HG03108 (cell line): ENCODE measurements at regions not wholly inside any gene's neighbourhood (a gene's known extent, or its start where the extent isn't known, plus 50 kb on each side); places are given as distances from the start of the nearest gene placed in this dataset.
"Not testable (repeated sequence)": the region's sequence is repeated elsewhere in the genome, so short reads cannot be mapped to it uniquely, and the experiment has no call there.

Experiments
- ATAC-seq: cut with Tn5 transposase; IDR thresholded peaks from one replicate; pipeline ENCODE4 v1.9.1; 2021; ENCODE audit warnings: moderate library complexity; ENCODE audit not compliant: unreplicated experiment

DNA sequence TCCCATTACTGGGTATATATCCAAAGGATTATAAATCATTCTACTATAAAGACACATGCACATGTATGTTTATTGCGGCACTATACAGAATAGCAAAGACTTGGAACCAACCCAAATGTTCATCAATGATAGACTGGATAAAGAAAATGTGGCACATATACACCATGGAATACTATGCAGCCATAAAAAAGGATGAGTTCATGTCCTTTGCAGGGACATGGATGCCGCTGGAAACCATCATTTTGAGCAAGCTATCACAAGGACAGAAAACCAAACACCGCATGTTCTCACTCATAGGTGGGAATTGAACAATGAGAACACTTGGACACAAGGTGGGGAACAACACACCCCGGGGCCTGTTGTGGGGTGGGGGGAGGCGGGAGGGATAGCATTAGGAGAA, 57.0 kb upstream of the NEUROD1 start:
- not testable (repeated sequence) for ATAC-seq

DNA sequence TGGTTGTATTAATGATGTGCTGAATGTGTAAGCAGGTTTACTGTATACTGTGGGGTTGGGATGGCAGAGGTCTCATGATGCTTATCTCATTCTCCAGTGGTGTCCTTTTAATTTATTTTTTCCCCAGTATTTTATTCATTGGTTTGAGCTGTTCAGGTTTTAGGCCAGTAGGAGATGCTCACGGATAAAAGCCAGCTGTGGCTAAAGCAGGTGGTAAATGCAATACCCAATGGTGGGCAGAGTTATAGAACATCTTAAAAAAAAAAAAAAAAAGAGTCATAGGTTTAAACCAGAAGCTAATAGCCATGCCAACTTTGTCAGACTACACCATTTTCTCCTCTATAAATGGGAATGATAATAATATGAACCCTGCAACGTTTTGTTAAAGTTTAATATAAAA, 57.8 kb upstream of the NEUROD1 start:
- no peak for ATAC-seq

DNA sequence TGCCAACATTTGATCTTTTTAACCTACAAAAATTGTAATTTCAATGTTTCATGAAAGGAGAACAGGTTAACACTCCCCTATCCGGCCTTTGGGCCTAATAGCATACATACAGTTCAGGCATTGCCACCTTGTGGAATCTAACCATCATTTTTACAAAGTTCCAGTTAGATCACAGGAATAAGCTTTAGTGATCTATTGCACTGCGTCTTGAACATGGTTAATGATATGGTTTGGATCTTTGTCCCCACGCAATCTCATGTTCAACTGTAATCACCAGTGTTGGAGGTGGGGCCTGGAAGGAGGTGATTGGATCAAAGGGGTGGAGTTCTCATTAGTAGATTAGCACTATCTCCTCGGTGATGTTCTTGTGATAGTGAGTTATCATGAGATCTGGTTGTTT, 58.2 kb upstream of the NEUROD1 start:
- no peak for ATAC-seq

DNA sequence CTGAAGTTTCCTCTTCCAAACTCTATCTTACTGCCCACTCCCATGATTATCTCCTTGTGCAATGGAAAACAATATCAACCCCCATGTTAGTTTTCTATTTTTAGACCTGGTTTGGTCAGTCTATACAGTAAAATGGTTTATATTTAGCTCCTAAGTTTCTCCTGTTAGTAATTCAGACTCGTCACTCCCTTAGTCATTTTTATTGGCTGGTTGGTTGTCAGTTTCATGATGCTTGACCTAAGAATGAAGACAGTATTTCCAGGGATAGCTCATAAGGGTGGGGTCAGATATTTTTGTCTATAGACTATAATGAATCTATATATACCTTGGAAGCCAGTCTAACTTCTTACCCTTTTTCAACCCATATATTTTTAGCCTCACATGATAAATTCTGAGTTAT, 61.4 kb upstream of the NEUROD1 start:
- ATAC-seq = no peak

DNA sequence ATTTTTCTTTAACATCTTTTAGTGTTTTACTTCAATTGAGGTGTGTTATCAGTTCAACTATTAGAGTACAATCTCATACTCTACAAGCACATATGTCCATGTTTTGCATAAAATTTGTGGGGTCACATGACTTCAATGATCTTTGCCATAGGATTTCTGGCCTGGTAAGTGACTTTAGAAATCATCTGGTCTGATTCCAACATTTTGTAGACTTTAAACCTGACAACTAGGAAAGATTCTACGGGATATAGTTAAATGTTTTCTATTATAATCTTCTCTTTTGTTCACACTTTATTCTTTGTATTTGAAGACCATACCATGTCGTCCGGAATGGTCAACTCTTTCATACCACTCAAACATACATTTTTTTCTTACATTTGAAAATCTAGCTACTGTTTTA, 62.0 kb upstream of the NEUROD1 start:
- no peak for ATAC-seq

DNA sequence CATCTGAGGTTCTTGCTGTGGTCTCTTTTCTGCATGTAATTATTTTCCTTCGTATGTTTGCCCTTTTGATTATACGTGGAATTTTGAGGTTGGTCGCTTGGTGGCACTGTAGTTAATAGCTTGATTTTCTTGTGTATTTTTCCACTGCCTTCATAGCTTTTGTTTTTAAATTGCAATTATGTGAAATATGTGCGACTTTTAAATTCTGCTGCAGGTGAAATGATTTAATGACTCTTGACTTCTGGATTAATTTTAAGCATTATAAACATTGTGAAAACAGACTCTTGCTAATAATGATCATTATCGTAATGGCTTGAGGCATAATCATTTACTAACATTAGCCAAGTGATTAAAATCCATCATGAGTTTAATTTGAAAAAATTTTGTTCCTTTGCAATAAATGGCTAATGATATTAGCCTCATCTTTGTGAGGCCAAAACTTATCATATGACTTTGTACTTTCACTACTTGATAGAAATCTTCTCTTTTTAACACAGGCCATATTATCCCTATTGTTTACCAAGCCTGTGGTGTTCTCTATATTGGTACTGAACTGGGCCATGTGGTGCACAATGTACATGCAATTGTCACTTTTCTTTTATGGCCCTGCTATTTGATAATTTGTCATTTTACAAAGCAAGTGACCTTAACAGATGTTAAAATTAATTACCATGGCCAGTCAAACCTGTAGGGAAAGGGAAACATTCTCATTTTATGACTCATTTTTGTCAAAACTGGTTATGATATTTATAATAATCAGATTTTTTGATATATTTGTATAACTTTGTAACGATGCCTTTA, 62.8 kb upstream of the NEUROD1 start:
- no peak for ATAC-seq

DNA sequence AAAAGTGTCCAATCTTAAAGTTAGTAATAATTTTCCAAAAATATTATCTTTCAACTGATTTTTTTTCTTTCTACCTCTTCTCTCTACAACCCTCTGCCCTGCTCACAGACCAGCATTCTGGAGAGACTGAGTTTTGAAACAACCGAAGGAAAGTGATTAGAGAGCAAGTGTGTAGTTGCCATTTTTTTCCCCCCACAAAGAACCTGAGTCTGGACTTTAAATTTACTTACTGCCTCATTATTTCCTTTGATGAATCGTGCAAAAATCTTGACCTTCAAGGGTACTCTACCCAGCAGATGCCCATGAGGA, 63.4 kb upstream of the NEUROD1 start:
- no peak for ATAC-seq

DNA sequence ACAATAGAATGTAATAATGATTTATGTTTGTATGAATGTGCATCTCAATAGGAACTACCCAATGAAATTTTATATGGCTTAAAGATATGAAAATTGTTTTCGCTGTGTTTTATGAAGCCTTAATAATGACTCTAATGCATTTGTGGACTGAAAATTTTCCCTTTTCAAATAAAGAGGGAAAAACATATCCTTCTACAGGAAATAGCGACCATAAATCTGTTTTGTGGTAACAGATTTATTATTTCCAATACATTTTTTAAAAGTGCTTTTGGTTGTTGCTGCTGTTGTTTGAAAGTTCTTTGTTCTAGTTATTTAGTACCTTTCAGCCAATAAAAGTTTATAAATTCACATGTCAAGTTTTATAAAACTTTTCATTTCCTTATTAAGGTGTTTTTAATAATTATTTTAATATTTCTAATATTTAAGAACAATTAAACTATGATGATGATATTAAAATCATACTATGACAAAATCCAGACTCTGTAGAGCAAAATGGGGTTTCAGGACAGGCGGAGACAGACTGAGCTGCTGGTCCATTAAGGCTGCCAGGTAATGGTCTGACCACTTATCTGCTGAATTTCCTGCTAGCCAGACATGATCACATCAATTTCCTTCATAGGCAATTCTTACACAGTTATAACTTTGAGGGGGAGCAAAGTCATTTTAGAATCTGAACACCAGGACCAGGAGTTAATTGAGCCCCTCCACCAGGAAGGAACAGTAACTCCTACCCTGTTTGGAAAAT, 65.7 kb upstream of the NEUROD1 start:
- ATAC-seq = no peak

DNA sequence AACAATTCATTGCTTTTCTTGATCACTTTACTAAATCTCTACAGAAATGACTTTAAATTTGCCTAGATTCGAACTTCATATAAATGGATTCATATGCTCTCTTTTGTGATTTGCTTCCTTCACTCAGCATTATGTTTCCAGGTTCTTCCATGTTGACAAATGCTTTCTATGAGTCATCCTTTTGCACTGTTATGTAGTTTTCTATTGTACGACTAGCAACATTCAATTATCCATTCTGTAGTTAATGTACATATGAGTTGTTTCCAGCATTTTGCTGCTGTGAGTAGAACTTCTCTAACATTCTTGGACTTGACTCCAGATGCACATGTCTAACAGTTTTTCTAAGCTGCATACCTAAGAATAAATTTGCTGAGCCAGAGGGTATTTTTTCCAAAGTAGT, 66.5 kb upstream of the NEUROD1 start:
- no peak for ATAC-seq

DNA sequence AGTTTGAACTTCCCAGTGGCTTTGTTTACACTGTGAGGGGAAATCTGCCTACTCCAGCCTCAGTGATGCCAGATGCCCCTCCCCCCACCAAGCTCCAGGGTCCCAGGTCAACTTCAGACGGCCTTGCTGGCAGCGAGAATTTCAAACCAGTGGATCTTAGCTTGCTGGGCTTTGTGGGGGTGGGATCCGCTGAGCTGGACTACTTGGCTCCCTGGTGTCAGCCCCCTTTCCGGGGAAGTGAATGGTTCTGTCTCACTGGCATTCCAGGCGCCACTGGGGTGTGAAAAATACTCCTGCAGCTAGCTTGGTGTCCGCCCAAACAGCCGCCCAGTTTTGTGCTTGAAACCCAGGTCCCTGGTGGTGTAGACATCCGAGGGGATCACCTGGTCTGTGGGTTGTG, 70.0 kb upstream of the NEUROD1 start:
- no peak for ATAC-seq

DNA sequence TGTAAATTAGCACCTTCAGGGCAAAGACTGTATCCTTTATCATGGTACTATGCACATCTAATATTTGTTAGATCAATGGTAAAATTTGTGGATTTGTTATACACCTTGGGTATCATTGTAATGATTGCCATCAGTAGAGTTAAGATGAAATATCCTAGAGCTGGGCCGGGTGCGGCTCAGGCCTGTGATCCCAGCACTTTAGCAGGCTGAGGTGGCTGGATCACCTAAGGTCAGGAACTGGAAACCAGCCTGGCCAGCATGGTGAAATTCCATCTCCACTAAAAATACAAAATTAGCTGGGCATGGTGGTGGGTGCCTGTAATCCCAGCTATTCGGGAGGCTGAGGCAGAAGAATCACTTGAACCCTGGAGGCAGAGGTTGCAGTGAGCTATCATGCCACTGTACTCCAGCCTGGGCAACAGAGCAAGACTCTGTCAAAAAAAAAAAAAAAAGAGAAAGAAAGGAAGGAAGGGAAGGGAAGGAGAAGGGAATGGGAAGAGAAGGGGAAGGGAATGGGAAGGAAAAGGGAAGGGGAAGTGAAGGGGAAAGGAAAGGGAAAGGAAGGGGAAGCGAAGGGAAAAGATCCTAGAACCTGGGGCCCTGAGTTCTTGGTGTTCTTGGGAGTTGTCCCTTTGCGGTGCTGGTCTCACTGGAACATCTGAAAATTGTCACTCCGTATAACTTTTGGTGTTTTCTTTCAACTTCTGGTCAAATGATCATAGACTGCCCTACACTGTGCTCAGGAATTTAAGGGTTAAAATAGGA, 71.1 kb upstream of the NEUROD1 start:
- no peak for ATAC-seq

DNA sequence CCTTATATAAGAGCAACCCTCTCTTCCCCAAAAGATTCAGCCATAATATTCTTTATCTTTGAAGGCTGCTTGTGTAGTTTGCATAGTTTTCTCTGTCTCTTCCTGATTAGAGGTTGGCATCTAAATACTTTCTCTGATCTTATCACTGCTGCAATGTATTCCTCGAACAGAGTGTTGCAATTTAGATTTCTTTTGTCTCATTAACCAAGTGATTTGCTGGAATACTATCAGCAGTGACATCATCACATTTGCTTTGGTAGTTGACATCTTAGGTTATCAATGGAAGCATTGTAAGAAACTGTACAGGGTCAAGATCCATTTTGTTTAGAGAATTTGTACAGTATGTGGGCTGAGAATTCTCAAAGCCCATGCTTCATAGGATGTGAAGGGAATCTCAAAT, 72.0 kb upstream of the NEUROD1 start:
- no peak for ATAC-seq

DNA sequence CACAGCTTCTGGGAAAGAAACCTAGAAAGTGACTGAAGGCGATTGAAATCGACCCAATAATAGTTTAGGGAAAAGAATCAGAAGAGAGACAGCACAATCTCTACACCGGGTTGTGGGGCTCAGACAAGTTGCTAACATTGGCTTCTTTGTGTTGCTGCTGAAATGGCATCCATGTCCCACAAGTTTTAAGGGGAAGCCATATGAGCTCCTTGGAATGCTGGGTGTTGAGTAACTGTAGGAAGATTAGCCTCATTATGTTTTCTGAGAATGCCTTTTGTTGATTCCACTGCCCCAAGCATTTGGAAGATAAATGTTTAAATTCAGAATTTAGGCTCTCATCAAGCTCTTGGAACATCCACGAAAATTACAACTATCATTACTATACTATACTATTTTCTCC, 73.4 kb upstream of the NEUROD1 start:
- ATAC-seq = no peak

DNA sequence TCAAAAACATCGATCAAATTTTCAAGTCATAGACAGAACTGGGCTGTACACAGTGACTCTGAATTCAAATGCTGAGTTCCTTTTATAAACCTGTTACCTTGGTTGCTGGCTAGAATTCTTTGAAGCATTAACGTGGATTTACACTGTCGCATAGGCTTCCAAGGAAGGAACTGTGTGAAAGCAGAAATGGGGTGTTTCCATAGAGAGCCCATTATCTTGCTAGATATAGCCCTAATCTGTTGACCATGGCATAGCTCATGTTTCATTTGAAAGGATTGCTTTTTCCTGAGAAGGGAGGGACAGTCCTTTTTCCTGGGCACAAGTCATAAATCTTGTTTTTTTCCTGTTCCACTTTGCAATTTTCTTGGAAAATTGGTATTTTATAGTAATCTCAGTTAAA, 73.8 kb upstream of the NEUROD1 start:
- ATAC-seq = no peak

DNA sequence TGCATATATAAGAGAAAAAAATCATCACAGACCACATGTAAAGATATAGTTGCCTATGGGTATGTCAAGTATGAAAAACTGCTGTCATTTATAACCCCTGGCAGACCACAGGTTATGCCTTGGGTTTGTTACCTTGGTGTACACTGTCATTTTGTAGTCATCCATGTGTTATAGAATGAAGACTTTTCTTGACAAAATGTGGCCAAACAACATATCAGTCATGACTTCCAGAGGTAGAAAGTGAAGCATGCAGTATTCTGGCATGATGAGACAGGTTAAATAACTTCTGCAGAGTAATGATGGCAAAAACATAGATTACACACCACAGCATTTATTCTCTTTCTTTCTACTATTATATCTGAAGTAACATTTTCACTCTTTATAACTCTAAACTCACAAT, 74.9 kb upstream of the NEUROD1 start:
- no peak for ATAC-seq

DNA sequence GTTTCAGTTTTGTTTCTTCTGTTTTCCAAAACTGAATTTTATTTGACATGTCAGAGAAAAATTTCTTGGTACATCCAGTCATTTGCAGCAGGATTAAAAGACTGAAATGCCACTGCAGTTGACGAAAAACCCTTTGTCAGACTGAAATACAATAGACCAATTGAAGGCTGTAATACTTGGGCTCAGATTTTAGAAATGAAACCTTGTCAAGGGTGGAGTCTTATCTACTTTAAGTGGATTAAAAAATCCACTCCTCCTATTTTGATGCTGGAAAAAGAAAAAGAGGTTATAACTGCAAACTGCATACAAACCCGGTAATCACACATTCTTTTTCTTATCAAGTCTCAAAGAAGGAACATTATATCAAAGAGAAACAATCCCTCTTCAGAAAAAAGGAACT, 80.2 kb upstream of the NEUROD1 start:
- ATAC-seq = no peak

DNA sequence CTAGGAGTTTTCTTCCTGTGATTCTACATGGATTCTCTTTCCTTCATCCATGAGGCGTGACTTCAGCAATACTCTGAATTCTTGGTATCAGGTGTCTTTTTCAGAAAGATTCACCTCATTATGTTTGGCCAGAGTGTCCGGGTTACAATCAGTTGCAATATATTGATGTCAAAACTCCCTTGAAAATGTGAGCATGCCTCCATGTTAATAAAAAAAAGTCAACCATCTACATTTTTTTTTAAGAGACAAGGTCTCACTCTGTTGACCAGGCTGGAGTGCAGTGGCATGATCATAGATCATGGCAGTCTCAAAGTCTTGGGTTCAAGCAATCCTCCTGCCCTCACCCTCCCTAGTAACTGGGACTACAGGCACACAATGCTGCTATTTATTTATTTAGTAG, 80.9 kb upstream of the NEUROD1 start:
- ATAC-seq = no peak

DNA sequence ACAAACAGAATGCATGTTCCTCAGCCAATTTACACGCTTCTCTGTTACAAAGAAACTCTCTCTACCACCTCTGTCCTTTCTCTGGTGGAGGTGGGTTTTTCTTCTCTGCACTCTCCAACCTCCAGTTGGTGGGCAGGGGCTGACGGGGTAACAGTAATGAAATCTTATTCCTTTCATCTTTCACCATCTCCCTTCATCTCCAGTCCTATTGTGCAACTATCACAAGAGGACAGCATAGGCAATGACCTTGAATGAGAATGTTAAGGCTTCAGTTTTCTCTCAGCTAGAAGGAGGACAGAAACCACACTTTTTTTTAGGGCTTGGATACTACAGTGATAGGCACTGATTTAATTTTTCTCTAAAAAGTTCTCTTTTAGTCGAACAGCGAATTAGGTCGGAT, 81.7 kb upstream of the NEUROD1 start:
- no peak for ATAC-seq

DNA sequence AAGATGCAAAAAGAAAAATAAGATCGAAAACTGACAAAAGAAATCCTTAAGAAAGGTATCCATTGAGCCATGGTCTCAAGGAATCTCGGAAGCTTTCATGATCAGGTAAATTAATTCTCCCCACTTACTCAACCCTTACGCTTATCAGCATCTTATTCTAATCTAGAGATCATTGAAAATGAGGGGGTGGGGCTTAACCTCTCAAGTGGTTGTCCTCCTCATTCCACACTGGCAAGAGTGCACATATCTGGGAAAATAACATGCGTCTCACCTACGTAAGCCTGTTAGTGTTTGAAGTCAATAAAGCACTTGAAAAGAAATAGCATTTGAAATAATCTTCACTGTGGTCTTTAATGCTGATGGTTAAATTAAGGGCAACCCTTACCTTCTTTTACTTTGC, 82.5 kb upstream of the NEUROD1 start:
- ATAC-seq = no peak

DNA sequence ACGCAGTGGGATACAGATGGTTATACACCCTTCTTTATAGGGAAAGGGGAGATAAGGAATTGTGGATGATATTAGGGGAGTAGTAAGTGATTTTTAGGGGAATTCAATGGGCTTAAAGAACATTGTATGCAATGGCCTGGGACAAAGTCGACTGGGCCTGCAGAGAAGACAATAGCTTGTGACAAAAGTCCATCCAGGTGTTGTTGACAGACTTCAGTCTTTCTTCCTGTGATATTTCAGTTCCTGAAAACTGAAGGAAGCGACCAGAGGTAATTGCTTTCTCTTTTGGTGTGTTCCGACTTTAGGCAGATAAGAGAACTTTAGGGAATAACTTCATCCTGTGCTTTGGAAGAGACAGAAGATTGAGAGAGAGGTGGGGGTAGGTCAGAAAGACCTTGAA, 83.1 kb upstream of the NEUROD1 start:
- ATAC-seq = no peak

DNA sequence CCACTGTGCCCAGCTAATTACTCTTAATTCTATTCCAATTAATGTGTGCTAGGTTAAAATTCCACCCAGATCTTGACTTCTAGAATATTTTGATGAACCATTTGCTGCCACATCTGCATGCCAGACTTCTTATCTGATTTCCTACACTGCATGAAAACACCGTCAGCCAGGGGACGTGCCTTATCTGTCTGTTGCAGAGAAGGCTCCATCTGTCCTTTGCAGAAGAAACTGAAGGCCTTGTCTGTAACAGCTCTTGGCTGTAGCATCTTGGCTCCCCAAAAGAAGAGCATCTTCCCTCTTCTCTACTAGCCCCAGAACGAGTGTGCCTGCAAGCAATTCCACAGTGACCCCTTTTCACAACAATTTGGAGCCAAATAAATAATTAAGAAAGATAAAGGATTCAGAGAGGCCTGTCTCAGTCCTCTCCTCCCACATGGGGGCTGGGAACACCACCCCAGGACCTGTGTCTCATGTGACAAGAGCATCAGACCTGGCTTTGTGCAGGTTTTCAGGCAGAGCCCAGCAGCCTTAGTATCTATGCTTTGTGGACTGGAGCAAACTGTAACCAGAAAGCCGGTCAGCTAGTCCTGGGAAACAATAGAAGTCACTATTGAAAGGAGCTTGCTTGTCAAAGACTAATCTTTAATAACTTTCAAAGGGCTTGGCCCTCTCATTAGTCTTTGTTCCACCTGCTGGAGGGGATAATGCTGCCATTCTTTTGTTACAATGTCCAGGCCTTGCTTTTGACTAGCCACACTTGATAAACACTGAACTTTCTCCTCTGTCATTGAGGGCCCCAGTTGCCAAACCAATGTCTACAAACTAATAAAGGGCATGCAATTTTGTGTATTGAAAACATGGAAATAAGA, 84.0 kb upstream of the NEUROD1 start:
- no peak for ATAC-seq
